ENCODE measurements at regions not wholly inside any gene's neighbourhood (a gene's known extent, or its start where the extent isn't known, plus 50 kb on each side); places are given as distances from the start of the nearest gene placed in this dataset.

DNA sequence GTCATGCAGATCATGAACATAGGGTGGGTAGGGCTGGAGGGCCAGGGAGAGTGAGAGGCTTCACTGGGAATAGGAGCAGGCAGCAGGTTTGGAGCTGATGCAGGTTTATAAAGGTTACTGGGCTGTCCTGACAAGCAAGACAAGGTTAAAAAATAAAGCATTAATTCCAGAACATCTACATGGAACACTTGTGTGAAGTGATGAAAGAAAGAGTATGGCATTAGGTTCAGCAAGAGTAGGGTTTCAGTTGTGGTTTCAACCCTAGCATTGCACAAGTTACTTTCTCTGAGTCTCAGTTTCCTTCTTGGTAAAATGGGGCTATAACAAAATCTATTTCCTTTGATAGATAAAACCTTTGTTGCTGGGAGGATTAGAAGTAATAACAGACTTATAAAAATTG lies 114.6 kb upstream of the SESN3 start:
- TF ChIP-seq, protein P1, sequence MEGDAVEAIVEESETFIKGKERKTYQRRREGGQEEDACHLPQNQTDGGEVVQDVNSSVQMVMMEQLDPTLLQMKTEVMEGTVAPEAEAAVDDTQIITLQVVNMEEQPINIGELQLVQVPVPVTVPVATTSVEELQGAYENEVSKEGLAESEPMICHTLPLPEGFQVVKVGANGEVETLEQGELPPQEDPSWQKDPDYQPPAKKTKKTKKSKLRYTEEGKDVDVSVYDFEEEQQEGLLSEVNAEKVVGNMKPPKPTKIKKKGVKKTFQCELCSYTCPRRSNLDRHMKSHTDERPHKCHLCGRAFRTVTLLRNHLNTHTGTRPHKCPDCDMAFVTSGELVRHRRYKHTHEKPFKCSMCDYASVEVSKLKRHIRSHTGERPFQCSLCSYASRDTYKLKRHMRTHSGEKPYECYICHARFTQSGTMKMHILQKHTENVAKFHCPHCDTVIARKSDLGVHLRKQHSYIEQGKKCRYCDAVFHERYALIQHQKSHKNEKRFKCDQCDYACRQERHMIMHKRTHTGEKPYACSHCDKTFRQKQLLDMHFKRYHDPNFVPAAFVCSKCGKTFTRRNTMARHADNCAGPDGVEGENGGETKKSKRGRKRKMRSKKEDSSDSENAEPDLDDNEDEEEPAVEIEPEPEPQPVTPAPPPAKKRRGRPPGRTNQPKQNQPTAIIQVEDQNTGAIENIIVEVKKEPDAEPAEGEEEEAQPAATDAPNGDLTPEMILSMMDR (IDR thresholded peaks at IDR 0.05): no peak
- TF ChIP-seq, protein P2, sequence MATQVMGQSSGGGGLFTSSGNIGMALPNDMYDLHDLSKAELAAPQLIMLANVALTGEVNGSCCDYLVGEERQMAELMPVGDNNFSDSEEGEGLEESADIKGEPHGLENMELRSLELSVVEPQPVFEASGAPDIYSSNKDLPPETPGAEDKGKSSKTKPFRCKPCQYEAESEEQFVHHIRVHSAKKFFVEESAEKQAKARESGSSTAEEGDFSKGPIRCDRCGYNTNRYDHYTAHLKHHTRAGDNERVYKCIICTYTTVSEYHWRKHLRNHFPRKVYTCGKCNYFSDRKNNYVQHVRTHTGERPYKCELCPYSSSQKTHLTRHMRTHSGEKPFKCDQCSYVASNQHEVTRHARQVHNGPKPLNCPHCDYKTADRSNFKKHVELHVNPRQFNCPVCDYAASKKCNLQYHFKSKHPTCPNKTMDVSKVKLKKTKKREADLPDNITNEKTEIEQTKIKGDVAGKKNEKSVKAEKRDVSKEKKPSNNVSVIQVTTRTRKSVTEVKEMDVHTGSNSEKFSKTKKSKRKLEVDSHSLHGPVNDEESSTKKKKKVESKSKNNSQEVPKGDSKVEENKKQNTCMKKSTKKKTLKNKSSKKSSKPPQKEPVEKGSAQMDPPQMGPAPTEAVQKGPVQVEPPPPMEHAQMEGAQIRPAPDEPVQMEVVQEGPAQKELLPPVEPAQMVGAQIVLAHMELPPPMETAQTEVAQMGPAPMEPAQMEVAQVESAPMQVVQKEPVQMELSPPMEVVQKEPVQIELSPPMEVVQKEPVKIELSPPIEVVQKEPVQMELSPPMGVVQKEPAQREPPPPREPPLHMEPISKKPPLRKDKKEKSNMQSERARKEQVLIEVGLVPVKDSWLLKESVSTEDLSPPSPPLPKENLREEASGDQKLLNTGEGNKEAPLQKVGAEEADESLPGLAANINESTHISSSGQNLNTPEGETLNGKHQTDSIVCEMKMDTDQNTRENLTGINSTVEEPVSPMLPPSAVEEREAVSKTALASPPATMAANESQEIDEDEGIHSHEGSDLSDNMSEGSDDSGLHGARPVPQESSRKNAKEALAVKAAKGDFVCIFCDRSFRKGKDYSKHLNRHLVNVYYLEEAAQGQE (IDR thresholded peaks at IDR 0.05; ENCODE audit: insufficient read depth in 1 of 2, low read depth in 2 of 2, low read length in 1 of 2): no peak

All from Panc1 (cell line).